Brain pericyte (primary cell): ENCODE measurements at regions not wholly inside any gene's neighbourhood (a gene's known extent, or its start where the extent isn't known, plus 50 kb on each side); places are given as distances from the start of the nearest gene placed in this dataset.
A peak's percentile ranks its signal among the peaks of the same experiment; 100 is the strongest.

Experiments used
- DNase-seq: peaks from one replicate; pipeline ENCODE4 v3.0.0-alpha.2; 2012; ENCODE audit warnings: low read depth, low spot score

DNA sequence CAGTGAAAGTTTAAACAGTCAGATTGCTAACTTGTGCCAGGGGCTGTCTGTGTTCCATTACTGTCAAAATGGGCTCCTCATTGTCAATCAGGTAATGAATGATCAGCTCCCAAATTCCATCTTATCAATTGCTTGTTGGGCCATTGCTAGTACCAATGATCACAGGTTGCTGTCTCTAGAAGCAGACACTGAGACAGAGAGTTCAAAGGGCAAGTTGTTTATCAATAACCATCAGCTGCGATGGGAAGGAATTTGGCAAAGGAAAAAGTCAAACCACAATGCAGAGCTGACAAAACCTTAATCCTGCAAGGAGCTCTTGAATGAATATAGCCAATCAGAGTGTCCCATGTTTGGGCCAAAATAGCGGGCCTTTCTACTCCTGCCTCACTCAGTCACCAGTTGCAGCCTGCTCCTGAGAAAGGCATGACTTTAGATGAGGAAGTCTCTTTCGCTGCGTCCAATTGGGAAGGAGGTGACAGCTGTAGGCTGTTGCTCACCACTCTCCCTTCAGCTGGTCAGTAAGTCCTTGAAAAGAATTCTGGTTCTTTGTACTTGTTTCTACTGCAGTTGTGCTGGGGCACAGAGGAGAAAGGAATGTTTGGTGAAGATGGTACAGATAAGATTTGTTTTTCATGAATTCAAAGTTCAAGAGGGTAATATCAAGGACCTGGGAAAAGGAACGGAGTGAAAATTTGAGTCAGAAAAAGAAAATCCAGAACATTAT lies 179.2 kb upstream of the PDE3A start:
- no peak for DNase-seq

DNA sequence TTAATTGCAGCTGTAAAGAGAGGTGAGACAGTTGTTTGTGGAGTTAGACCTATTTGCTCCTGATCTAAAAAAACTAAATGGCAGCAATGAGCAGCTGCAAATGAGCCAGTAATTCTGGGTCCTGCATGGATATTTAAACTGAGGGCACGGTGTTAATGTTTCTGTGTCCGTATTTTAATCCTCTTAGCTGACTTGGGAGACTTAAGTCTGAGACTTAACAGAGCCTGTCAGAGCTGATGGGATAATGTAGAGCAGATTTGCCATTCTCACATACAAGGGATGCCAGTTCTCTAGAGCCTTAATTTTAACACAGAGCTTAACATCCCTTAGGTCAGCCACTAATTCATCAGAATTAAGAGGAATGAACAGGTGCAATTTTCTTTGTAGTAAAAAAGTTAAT lies 178.6 kb upstream of the PDE3A start:
- no peak for DNase-seq

DNA sequence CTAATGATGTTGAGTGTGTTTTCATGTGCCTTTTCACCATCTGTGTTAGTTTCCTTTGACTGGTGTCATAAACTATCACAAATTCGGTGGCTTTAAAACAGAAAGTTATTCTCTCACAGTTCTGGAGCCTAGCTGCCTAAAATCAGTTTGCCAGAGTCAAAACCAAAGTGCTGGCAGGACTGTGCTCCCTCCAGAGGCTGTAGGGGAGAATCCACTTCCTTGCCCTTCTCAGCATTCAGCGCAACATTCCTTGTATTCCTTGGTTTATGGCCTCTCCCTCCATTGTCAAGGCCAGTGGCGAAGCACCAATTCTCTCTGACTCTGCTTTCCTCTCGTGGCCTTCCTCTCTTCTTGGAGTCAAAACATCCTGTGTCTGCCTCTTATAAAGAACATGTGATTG lies 174.2 kb upstream of the PDE3A start:
- no peak for DNase-seq

DNA sequence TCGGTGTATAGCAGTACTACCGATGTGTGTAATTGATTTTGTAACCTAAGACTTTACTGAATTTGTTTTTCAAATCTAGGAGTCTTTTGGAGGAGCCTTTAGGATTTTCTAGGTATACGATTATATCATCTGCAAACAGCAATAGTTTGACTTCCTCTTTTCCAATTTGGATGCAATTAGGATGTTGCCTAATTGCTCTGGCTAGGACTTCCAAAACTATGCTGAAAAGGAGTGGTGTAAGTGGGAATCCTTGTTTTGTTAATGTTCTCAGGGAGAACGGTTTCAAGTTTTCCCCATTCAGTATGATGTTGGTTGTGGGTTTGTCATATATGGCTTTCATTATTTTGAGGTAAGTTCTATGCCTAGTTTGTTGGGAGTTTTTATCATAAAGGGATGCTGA lies 171.6 kb upstream of the PDE3A start:
- DNase-seq = no peak

DNA sequence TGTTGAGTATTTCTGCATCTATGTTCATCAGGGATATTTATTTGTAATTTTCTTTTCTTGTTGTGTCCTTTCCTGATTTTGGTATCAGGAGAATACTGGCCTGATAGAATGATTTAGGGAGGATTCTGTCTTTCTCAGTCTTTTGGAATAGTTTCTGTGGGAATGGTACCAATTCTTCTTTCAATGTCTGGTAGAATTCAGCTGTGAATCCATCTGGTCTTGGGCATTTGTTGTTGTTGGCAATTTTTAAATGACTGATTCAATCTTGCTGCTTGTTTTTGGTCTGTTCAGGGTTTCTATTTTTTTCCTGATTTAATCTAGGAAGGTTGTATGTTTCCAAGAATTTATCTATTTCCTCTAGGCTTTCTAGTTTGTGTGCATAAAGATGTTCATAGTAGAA lies 170.9 kb upstream of the PDE3A start:
- DNase-seq = no peak

DNA sequence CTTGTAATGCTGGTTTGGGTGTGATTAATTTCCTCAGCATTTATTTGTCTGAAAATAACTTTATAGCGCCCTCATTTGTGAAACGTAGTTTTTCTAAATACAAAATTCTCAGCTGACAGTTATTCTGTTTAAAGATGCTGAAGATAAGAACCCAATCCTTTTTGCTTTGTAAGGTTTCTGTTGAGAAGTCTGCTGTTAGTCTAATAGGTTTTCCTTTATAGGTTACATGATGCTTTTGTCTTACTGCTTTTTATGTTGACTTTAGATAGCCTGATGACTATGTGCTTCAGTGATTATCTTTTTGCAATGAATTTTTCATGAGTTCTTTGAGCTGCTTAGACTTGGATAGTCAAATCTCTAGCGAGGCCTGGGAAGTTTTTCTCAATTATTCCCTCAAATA lies 168.6 kb upstream of the PDE3A start:
- DNase-seq = no peak

DNA sequence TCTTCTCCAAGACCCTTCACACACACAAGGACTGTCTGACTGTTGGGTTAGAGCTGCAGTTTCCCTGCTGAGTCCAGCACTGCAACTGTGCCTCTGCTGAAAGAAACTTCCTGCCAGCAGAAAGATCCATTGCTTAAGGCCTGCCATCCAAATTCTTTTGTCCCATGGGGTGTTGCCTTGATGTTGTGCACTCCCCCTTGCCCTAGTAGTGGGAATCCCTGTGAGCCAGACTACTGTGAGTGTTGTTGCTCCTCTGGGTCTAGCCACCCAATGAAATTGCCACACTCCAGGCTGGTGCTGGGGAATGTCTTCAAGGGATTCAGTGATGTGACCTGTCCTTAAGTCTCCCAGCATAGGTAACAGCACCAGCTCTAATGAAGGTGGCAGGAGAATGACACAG lies 166.6 kb upstream of the PDE3A start:
- no peak for DNase-seq

DNA sequence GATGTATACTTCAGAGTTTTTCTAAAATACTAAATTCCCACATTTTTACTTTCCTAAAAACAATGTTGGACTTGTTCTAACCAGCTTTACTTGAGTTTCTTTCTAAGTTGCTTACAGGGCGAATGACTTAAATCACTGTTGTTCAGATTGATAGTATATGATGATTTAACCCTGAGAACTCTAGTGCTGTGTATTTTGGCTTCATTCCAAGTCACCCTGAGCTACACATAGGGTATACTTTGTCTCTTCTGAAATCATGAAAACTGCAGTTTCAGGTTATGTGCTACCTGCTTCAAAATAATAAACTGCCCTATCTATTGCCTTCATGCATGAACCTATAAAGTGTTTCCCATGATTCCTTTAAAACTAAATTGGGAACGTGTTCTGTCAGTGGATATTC lies 162.5 kb upstream of the PDE3A start:
- no peak for DNase-seq

DNA sequence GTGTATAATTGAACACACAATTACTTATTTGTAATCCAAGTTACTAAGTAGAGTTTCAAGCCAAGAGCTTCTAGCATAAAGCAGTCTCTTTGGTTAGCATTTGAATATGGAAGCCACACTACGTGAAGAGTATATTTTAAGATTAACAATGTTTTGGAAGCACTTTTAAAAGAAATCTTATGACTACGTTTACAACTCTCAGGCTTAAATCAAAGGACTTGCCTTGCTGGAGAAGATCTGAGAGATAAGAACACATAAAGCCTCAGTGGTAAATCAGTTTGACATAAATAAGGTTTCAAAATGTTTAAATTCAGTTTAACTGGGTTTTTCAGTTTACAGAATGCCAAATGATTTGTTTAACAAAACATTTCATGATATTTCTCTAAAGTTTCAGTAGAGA lies 161.9 kb upstream of the PDE3A start:
- no peak for DNase-seq

DNA sequence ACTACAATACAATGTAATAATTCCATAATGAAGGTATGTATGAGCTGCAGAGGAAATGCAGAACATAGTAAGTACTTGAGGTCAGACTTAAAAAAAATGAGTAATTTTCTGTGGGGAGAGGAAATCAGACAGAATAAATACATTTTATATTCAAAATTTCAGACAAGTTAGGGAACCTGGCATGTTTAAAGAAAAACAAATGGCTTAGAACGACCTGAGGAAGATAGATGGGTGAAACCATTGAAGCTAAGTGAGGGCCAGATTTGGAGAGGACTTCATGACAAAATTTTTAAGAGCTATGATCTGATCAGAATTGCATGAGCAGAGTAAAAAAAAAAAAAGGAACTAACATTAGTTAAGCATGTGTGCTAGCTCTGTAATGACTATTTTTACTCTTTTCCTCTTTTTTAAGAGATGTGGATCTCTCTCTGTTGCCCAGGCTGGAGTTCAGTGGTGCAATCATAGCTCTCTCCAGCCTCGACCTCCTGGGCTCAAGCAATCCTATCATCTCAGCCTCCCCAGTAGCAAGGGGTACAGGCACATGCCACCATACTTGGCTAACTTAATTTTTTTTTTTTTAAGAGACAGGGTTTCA lies 157.6 kb upstream of the PDE3A start:
- no peak for DNase-seq

DNA sequence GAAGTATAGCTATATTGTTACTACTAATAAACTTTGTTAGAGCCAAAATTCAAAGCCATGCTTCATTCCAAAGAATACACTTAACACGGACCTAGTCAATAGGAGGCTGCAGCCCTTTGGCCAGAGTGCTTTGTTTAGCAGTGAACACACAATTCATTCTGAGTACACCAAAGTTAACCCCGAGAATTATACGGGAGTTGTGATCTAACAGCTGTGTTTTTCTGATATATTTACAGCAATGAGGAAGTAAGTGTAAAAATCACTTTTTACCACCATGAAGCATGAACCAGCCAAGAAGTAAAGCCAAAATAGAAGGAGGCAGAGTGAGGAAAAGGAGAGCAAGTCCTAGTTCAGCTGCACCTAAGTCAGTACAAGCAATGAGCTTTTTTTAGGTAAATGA lies 156.8 kb upstream of the PDE3A start:
- DNase-seq = no peak

DNA sequence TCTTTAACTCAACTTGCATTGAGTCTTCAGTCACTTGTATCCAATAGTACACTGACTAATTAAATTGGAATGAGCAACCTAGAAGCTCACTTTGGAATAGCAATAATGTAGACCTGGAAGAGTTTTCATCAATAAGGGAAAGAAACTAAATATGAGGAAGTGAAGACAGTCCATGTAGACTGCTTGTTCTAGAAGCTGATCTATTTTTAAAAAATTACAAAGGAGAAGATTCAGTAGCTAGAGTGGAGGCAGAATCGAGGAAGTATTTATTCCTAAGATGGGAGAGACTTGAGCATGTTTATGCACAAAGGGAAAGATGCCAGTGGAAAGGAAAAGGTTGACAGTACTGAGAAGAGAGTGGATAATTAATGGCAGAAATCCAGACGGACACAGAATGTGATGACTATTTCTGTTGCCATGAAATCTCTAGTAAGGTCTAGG lies 156.3 kb upstream of the PDE3A start:
- DNase-seq = peak; percentile 24

DNA sequence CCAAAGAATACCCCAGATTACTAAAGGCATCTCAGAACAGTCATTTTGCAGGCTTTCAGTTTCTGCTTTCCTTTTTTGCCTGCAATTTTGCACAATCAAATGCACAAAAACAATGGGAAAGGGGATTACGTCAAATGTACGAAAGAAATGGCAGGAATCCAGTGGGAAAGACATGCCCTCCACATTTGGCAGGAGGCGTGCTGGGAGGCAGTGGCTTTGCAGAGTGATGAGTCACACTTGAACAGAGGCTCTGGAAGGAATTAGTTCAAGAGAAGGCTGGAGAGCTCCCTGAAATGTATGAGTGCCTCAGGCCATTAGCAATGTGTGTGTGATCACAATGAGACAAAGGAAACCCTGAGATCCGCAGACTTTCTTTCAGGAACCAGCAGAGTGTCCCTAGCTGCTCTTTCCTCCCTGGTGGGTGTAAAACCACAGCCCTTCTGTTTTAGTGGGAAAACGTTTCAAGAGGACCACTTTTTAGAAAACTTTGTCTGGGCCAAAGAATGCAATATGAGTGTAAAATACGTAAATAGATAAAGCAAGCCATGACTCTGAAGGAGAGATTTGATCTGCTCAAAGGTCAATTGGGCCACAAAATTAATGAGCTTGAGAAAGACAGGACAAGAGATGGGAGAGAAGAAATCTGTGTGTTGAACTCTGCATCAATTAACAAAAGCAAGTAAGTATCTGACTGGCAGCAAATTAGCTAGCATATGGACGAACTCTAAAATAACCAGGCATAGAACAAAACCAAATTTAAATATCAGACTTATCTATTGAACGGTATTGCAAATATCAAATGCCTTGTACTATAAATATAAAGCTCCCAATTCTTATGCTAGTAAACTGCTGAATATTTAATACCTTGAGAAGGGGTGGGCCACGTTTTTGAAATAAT lies 155.4 kb upstream of the PDE3A start:
- DNase-seq = peak; percentile 99

DNA sequence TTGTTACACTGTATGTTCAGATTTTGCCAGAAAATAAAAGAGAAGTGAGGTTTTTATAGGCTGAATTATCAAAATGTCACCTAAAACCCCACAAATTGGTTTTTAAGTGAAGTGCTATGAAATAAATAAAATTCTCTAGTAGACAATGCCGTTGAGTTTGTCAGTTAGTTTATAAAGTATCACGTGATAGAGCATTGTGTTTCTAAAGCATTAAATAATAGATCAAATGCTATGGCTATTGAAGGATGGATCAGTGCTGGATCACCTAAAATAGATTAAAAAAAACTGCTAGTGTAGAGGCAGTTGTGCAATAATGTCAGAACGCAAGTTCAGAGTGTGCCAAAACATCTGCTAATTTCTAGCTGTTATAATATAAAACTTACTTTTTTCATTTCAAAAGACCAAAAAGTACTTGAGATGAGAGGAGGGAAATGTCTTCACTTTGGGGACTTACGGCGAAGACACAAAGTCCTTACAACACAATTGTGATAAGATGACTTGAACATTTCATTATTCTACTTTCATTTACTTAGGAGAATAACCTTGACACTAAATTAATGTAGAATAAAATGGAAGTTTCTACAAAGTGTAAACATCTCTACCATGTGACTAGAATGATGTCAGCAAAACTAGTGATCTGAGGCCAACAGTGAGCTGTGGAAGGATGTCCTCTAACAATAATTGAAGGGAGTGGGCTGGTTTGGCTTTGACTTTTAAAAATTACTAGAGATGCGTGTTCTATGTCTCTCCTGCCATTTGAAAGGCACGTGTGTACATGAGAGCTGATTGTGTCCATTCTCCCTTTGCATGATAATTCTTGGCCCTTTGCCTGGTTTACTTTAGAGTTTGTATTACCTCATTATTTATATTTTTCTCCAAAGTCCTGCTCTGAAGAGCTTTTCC lies 154.4 kb upstream of the PDE3A start:
- peak; percentile 27 for DNase-seq

DNA sequence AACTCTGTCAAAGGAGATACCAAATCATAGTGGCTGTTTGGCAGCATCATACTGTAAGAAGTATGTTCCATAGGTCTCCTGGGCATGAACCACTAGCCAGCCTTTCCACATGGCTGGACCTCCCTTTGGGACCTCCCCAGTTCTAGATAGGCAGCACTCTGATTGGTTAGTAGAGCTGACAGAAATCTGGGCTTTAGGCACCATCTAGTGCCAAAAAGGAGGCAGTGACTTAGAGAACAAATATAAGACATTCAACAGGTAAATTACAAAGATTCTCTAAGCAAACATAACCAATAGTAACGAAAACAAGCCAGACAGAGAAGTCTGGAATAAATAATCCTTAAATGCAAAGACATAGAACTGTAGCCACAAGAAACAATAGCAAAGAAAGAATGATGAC lies 148.0 kb upstream of the PDE3A start:
- peak; percentile 22 for DNase-seq

DNA sequence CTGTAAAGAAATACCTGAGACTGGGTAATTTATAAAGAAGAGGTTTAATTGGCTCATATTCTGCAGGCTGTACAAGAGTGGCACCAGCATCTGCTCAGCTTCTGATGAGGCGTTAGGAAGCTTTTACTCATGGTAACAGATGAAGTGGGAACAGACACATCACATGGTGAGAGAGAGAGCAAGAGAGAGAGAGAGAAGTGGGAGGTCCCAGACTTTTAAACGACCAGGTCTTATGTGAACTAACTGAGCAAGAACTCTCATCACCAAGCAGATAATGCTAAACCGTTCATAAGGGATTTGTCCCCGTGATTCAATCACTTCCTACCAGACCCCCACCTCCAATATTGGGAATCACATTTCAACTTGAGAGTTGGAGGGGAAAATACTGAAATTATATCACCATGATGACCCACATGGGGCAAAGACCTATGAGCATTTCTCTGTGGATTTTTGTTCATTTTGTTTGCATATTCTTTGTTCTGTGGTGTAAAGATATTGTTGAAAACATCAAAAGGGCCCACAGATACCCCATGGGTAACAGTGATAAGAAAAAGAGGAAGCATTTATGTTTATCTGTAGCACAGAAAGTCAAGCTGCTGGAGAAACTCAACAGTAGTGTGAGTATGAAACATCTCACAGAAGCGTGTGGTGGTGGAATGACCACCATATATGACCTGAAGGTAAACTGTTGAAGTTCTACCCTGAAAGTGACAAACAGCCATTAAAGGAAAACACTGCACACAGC lies 135.2 kb upstream of the PDE3A start:
- no peak for DNase-seq

DNA sequence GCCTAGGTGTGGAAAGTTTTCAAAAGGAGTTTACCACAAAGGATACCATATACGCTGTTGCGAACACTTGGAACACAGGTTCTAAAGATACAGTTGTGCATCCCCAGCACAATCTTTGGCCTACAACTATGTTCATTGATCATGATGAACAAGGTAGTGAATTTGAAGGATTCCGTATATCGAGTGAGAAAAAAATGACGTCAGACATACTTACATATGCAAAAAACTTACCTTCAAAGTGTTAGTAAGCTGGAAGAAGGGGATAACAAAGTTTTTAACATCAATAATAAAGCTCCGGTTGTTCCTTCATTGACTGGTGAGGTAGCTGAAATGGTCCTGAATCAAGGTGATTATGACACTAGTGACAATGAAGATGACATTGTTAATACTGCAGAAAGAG lies 133.9 kb upstream of the PDE3A start:
- no peak for DNase-seq

DNA sequence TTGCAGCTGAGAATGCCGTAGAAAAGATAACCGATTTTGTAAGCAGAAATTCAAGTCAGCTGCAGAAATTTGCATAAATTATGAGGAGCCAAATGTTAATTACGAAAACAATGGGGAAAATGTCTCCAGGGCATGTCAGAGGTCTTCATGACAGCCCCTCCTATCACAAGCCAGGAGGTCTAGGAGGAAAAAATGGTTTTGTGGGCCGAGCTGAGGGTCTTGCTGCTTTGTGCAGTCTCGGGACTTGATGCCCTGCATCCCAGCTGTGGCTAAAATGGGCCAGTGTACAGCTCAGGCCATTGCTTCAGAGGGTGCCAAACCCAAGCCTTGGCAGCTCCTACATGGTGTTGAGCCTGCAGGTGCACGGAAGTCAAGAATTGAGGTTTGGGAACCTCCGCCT lies 131.2 kb upstream of the PDE3A start:
- DNase-seq = no peak

DNA sequence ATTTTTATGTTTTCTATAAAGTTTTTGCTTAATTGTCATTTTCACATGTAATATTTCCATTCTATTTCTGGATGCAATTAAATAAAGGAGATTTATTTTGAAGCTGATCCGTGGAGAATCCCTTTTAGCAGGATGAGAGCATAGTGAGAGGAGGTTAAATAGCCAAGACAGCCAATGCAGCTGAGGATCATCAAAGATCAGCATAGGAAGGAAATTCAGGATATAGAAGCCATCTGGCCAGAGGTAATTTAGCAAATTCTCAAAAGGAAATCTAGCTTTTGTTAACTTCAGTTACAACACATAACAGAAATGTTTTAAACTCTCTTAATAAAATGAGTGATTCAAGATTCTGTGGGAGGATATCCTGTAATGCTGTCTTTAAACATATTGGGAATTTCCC lies 122.8 kb upstream of the PDE3A start:
- no peak for DNase-seq

DNA sequence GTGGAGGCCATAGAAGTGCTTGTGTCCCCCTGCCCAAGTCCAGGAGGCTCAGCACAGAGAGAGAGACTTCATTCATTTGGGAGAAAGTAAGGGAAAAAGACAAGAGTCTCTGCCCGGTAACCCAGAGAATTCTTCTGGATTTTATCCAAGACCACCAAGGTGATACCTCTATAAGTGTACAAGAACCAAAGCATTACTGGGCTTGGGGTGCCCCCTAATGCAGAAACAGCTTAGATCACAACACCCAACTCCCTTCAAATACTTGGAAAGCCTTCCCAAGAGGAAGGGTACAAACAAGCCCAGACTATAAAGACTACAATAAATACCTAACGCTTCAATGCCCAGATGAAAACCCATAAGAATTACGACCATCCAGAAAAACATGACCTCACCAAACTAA lies 119.7 kb upstream of the PDE3A start:
- no peak for DNase-seq

DNA sequence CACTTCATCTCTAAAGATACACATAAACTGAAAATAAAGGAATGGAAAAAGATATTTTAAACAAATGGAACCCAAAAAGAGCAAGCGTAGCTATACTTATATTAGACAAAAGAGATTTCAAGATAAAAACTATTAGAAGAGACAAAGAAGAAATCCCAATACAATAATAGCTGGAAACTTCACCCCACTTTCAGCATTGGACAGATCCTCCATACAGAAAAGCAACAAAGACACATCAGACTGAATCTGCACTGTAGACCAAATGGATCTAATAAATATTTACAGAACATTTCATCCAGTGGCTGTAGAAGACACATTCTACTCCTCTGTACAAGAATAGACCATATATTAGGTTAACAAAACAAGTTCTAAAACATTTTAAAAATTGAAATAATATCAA lies 117.6 kb upstream of the PDE3A start:
- DNase-seq = no peak
